ENCODE measurements at regions not wholly inside any gene's neighbourhood (a gene's known extent, or its start where the extent isn't known, plus 50 kb on each side); places are given as distances from the start of the nearest gene placed in this dataset.

GRCh38 chr20:10910535-10911178 lies 236.9 kb upstream of the JAG1 start:
- Histone ChIP-seq H3K9ac (no peak overlapping the region), H3K4me1 (no peaks in the 10 kb centered on the region), H3K27me3 (no peaks in the 10 kb centered on the region), H3K36me3 (no peaks in the 10 kb centered on the region), H3K27ac (no peak overlapping the region), H4K20me1 (no peaks in the 10 kb centered on the region), H3K4me3 (no peak overlapping the region), H3K9me3 (no peaks in the 10 kb centered on the region), H3K4me2 (no peak overlapping the region)
- TF ChIP-seq Cebpa-rat (IDR thresholded peaks at IDR 0.05), result no peak

- H3K4me1 ChIP-seq, result no peaks in the 10 kb centered on the region
- no peak overlapping the region for H3K4me2 ChIP-seq
- H3K9me3 ChIP-seq, result no peaks in the 10 kb centered on the region
- no peaks in the 10 kb centered on the region for H4K20me1 ChIP-seq
- H3K9ac ChIP-seq, result no peak overlapping the region
- H3K27ac ChIP-seq, result no peak overlapping the region
- no peak for TF ChIP-seq Cebpa-rat (IDR thresholded peaks at IDR 0.05)
- H3K27me3 ChIP-seq, result no peaks in the 10 kb centered on the region
- no peak overlapping the region for H3K4me3 ChIP-seq
- no peaks in the 10 kb centered on the region for H3K36me3 ChIP-seq
Observed at GRCh38 chr20:10911298-10911697, 237.5 kb upstream of the JAG1 start.

- Histone ChIP-seq H3K9me3 (no peaks in the 10 kb centered on the region), H3K4me2 (no peak overlapping the region), H3K27ac (no peak overlapping the region), H3K27me3 (no peaks in the 10 kb centered on the region), H4K20me1 (no peaks in the 10 kb centered on the region), H3K9ac (no peak overlapping the region), H3K36me3 (no peaks in the 10 kb centered on the region), H3K4me3 (no peak overlapping the region), H3K4me1 (no peaks in the 10 kb centered on the region)
- TF ChIP-seq Cebpa-rat (IDR thresholded peaks at IDR 0.05), result no peak
Observed at GRCh38 chr20:10915815-10916214, 242.0 kb upstream of the JAG1 start.

GRCh38 chr20:10916312-10916711 lies 242.5 kb upstream of the JAG1 start:
- TF ChIP-seq Cebpa-rat (IDR thresholded peaks at IDR 0.05), result no peak

GRCh38 chr20:10917826-10918225 lies 244.0 kb upstream of the JAG1 start:
- Histone ChIP-seq H3K4me3 (no peak overlapping the region), H3K4me2 (no peak overlapping the region), H3K27ac (no peak overlapping the region), H3K9ac (no peak overlapping the region), H3K9me3 (no peaks in the 10 kb centered on the region), H3K4me1 (no peaks in the 10 kb centered on the region), H3K36me3 (no peaks in the 10 kb centered on the region), H4K20me1 (no peaks in the 10 kb centered on the region), H3K27me3 (no peaks in the 10 kb centered on the region)
- TF ChIP-seq Cebpa-rat (IDR thresholded peaks at IDR 0.05), result no peak

More at GRCh38 chr20:10916312-10916711, 242.5 kb upstream of the JAG1 start:
- H3K9ac ChIP-seq, result no peak overlapping the region
- H3K4me2 ChIP-seq, result no peak overlapping the region
- no peaks in the 10 kb centered on the region for H4K20me1 ChIP-seq
- H3K4me3 ChIP-seq, result no peak overlapping the region
- H3K27me3 ChIP-seq, result no peaks in the 10 kb centered on the region
- no peaks in the 10 kb centered on the region for H3K4me1 ChIP-seq
- no peak overlapping the region for H3K27ac ChIP-seq
- no peaks in the 10 kb centered on the region for H3K36me3 ChIP-seq
- H3K9me3 ChIP-seq, result no peaks in the 10 kb centered on the region

GRCh38 chr20:10919396-10920140 lies 245.8 kb upstream of the JAG1 start:
- Histone ChIP-seq H3K36me3 (no peaks in the 10 kb centered on the region), H3K27ac (no peak overlapping the region), H3K27me3 (no peaks in the 10 kb centered on the region), H3K9ac (no peak overlapping the region), H3K4me3 (no peak overlapping the region), H4K20me1 (no peaks in the 10 kb centered on the region), H3K4me2 (no peak overlapping the region), H3K4me1 (no peaks in the 10 kb centered on the region), H3K9me3 (no peaks in the 10 kb centered on the region)
- no peak for TF ChIP-seq Cebpa-rat (IDR thresholded peaks at IDR 0.05)

GRCh38 chr20:10920396-10920795 lies 246.6 kb upstream of the JAG1 start:
- no peaks in the 10 kb centered on the region for H3K4me1 ChIP-seq
- H3K27ac ChIP-seq, result no peak overlapping the region

GRCh38 chr20:10921491-10922010 lies 247.8 kb upstream of the JAG1 start:
- H3K4me2 ChIP-seq, result no peak overlapping the region
- H3K9ac ChIP-seq, result no peak overlapping the region
- H3K4me1 ChIP-seq, result no peaks in the 10 kb centered on the region
- no peak for TF ChIP-seq Cebpa-rat (IDR thresholded peaks at IDR 0.05)
- H3K36me3 ChIP-seq, result no peaks in the 10 kb centered on the region
- H3K4me3 ChIP-seq, result no peak overlapping the region
- H3K9me3 ChIP-seq, result no peaks in the 10 kb centered on the region
- no peaks in the 10 kb centered on the region for H4K20me1 ChIP-seq
- no peaks in the 10 kb centered on the region for H3K27me3 ChIP-seq
- H3K27ac ChIP-seq, result no peak overlapping the region

More at GRCh38 chr20:10920396-10920795, 246.6 kb upstream of the JAG1 start:
- Histone ChIP-seq H4K20me1 (no peaks in the 10 kb centered on the region), H3K27me3 (no peaks in the 10 kb centered on the region), H3K9me3 (no peaks in the 10 kb centered on the region), H3K36me3 (no peaks in the 10 kb centered on the region), H3K9ac (no peak overlapping the region), H3K4me2 (no peak overlapping the region), H3K4me3 (no peak overlapping the region)
- TF ChIP-seq Cebpa-rat (IDR thresholded peaks at IDR 0.05), result no peak

GRCh38 chr20:10922506-10922905 lies 248.7 kb upstream of the JAG1 start:
- Histone ChIP-seq H3K9ac (no peak overlapping the region), H3K27ac (no peak overlapping the region), H3K4me3 (no peak overlapping the region), H3K4me2 (no peak overlapping the region), H3K27me3 (no peaks in the 10 kb centered on the region), H3K4me1 (no peaks in the 10 kb centered on the region), H3K9me3 (no peaks in the 10 kb centered on the region), H3K36me3 (no peaks in the 10 kb centered on the region), H4K20me1 (no peaks in the 10 kb centered on the region)
- TF ChIP-seq Cebpa-rat (IDR thresholded peaks at IDR 0.05), result no peak

GRCh38 chr20:10922941-10923340 lies 249.1 kb upstream of the JAG1 start:
- no peak for TF ChIP-seq Cebpa-rat (IDR thresholded peaks at IDR 0.05)
- H4K20me1 ChIP-seq, result no peaks in the 10 kb centered on the region
- H3K4me1 ChIP-seq, result no peaks in the 10 kb centered on the region
- no peak overlapping the region for H3K9ac ChIP-seq
- H3K4me2 ChIP-seq, result no peak overlapping the region
- no peak overlapping the region for H3K27ac ChIP-seq
- no peaks in the 10 kb centered on the region for H3K9me3 ChIP-seq
- H3K27me3 ChIP-seq, result no peaks in the 10 kb centered on the region
- H3K4me3 ChIP-seq, result no peak overlapping the region
- H3K36me3 ChIP-seq, result no peaks in the 10 kb centered on the region
